ENCODE measurements at regions not wholly inside any gene's neighbourhood (a gene's known extent, or its start where the extent isn't known, plus 50 kb on each side); places are given as distances from the start of the nearest gene placed in this dataset.

DNA sequence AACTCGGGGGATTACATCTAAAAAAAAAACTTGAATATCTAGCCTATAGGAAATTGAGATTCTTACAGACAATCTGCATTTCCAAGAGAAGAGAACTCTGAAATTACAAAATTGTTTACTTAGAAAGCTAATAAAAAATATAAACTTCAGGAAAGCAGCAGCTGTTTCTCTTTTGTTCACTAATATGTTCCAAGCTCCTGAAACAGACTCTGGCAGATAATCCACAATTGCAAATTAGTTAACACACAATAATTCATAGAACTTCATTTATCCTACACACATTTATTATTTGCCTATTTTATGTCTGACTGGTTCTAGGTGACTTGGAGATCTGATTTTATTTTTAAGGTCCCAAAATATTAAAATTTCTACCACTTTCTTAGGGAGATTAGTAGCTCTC is 83.8 kb downstream of the TMEM167A start:
- H3K27ac ChIP-seq (ENCODE audit: low read depth in 1 of 2, low read length in 2 of 2), result no peak overlapping the region
- H3K9me3 ChIP-seq (ENCODE audit: control insufficient read depth in 4 of 4, low read length in 3 of 4), result peaks cover 0 to 6% (median 0%) of the 10 kb centered on the region in 4 donors
- no peaks in the 10 kb centered on the region for H3K36me3 ChIP-seq (ENCODE audit: control insufficient read depth in 4 of 4, insufficient read depth in 3 of 4, low read depth in 1 of 4, low read length in 3 of 4)
- no peak overlapping the region for H3K4me3 ChIP-seq (ENCODE audit: low read depth in 1 of 3, low read length in 3 of 3)
- 73% methylated on average over 1 of the region's 1 CpG for WGBS
- no peak overlapping the region for H3K9ac ChIP-seq (ENCODE audit: low read depth in 1 of 2, low read length in 2 of 2)
- TF ChIP-seq SP1 (IDR thresholded peaks at IDR 0.05) (no peak), RAD21 (IDR thresholded peaks at IDR 0.05) (no peak), MAX (IDR thresholded peaks at IDR 0.05) (no peak), RXRA (IDR thresholded peaks at IDR 0.05) (no peak), EGR1 (IDR thresholded peaks at IDR 0.05; ENCODE audit: low read depth in 2 of 2) (no peak), FOXA1 (IDR thresholded peaks at IDR 0.05) (no peak), ATF3 (IDR thresholded peaks at IDR 0.05) (no peak), NR2F2 (IDR thresholded peaks at IDR 0.05) (no peak), FOXA2 (IDR thresholded peaks at IDR 0.05) (no peak), HNF4G (IDR thresholded peaks at IDR 0.05) (no peak), GABPA (IDR thresholded peaks at IDR 0.05 in 1 of 2, conservative IDR thresholded peaks at IDR 0.05 in 1 of 2) (no peak), TAF1 (conservative IDR thresholded peaks at IDR 0.05) (no peak), JUND (IDR thresholded peaks at IDR 0.05) (no peak), CTCF (IDR thresholded peaks at IDR 0.05; ENCODE audit: low read depth, low read length, missing input control) (no peak)
- TF ChIP-seq, protein P1, sequence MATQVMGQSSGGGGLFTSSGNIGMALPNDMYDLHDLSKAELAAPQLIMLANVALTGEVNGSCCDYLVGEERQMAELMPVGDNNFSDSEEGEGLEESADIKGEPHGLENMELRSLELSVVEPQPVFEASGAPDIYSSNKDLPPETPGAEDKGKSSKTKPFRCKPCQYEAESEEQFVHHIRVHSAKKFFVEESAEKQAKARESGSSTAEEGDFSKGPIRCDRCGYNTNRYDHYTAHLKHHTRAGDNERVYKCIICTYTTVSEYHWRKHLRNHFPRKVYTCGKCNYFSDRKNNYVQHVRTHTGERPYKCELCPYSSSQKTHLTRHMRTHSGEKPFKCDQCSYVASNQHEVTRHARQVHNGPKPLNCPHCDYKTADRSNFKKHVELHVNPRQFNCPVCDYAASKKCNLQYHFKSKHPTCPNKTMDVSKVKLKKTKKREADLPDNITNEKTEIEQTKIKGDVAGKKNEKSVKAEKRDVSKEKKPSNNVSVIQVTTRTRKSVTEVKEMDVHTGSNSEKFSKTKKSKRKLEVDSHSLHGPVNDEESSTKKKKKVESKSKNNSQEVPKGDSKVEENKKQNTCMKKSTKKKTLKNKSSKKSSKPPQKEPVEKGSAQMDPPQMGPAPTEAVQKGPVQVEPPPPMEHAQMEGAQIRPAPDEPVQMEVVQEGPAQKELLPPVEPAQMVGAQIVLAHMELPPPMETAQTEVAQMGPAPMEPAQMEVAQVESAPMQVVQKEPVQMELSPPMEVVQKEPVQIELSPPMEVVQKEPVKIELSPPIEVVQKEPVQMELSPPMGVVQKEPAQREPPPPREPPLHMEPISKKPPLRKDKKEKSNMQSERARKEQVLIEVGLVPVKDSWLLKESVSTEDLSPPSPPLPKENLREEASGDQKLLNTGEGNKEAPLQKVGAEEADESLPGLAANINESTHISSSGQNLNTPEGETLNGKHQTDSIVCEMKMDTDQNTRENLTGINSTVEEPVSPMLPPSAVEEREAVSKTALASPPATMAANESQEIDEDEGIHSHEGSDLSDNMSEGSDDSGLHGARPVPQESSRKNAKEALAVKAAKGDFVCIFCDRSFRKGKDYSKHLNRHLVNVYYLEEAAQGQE (IDR thresholded peaks at IDR 0.05), result no peak
- TF ChIP-seq, protein P2, sequence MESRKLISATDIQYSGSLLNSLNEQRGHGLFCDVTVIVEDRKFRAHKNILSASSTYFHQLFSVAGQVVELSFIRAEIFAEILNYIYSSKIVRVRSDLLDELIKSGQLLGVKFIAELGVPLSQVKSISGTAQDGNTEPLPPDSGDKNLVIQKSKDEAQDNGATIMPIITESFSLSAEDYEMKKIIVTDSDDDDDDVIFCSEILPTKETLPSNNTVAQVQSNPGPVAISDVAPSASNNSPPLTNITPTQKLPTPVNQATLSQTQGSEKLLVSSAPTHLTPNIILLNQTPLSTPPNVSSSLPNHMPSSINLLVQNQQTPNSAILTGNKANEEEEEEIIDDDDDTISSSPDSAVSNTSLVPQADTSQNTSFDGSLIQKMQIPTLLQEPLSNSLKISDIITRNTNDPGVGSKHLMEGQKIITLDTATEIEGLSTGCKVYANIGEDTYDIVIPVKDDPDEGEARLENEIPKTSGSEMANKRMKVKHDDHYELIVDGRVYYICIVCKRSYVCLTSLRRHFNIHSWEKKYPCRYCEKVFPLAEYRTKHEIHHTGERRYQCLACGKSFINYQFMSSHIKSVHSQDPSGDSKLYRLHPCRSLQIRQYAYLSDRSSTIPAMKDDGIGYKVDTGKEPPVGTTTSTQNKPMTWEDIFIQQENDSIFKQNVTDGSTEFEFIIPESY (IDR thresholded peaks at IDR 0.05), result no peak
- H3K27me3 ChIP-seq (ENCODE audit: control insufficient read depth in 4 of 4, insufficient read depth in 4 of 4, low read length in 3 of 4), result no peaks in the 10 kb centered on the region
- DNase-seq (ENCODE audit: low spot score), result no peak
- no peaks in the 10 kb centered on the region for H3K4me1 ChIP-seq (ENCODE audit: control insufficient read depth in 4 of 4, insufficient read depth in 4 of 4, low read length in 3 of 4)

DNA sequence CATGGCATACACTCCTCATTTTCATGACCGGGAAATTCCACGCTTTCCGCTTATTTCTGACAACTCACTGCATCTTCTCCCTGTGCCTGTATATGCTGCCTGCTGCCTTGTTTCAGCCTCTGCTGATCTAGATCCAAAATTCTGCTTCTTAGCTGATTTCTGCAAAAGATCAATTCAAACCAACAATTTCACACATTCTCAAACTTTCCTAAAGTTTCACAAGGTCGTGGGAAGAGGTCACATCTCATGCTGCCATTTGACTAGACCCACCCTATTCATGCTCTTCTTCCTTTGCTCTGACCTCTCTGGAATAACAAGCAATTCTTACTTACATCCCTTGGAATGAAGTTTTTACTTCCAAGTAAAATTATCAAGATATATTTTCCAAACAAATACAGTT is 84.5 kb downstream of the TMEM167A start:
- peaks cover 0 to 6% (median 0%) of the 10 kb centered on the region in 4 donors for H3K9me3 ChIP-seq (ENCODE audit: control insufficient read depth in 4 of 4, low read length in 3 of 4)
- H3K4me1 ChIP-seq (ENCODE audit: control insufficient read depth in 4 of 4, insufficient read depth in 4 of 4, low read length in 3 of 4), result no peaks in the 10 kb centered on the region
- TF ChIP-seq TAF1 (conservative IDR thresholded peaks at IDR 0.05) (no peak), YY1 (IDR thresholded peaks at IDR 0.05) (no peak)
- no peak overlapping the region for H3K4me3 ChIP-seq (ENCODE audit: low read depth in 1 of 3, low read length in 3 of 3)
- no peak for DNase-seq (ENCODE audit: low spot score)
- H3K27me3 ChIP-seq (ENCODE audit: control insufficient read depth in 4 of 4, insufficient read depth in 4 of 4, low read length in 3 of 4), result no peaks in the 10 kb centered on the region
- WGBS, result 78% methylated on average over 4 of the region's 4 CpGs
- no peaks in the 10 kb centered on the region for H3K36me3 ChIP-seq (ENCODE audit: control insufficient read depth in 4 of 4, insufficient read depth in 3 of 4, low read depth in 1 of 4, low read length in 3 of 4)
- H3K9ac ChIP-seq (ENCODE audit: low read depth in 1 of 2, low read length in 2 of 2), result no peak overlapping the region
- no peak overlapping the region for H3K27ac ChIP-seq (ENCODE audit: low read depth in 1 of 2, low read length in 2 of 2)
